GM12865 (cell line): ENCODE measurements at regions not wholly inside any gene's neighbourhood (a gene's known extent, or its start where the extent isn't known, plus 50 kb on each side); places are given as distances from the start of the nearest gene placed in this dataset.

Experiments
- DNase-seq: peaks from one replicate; pipeline ENCODE4 v3.0.0; 2010; ENCODE audit warnings: low read depth
- H3K4me3 ChIP-seq: 2 replicates; pipeline ENCODE4 v1.5.1; 2011; ENCODE audit warnings: mild to moderate bottlenecking, low read depth, low read length, control low read depth
- TF ChIP-seq, protein P1 (sequence below): IDR thresholded peaks from 2 replicates; pipeline ENCODE4 v1.5.1; 2011; ENCODE audit warnings: low read length, control low read depth, low read depth, inconsistent platforms; ENCODE audit not compliant: insufficient read depth; ENCODE audit errors: missing control alignments

DNA sequence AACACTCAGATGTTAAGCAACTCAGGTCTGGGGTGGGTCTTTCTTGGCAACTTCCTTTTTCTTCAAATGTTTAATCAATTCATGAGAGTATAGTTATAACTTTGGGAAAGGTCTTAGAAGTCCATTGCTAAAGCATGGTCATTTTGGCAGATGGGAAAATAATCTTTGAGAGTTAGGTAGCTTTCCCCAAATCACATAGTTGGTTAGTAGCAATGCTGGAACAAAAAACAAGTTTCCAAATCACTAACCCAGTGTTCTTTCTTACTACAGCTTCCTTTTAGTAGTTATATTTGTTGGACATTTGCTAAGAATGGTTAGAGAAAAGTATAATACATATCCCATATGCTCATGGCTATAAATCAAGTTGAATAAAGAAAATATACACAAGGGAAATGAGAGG is 185.2 kb upstream of the SLC14A2 start:
- TF ChIP-seq, protein P1, sequence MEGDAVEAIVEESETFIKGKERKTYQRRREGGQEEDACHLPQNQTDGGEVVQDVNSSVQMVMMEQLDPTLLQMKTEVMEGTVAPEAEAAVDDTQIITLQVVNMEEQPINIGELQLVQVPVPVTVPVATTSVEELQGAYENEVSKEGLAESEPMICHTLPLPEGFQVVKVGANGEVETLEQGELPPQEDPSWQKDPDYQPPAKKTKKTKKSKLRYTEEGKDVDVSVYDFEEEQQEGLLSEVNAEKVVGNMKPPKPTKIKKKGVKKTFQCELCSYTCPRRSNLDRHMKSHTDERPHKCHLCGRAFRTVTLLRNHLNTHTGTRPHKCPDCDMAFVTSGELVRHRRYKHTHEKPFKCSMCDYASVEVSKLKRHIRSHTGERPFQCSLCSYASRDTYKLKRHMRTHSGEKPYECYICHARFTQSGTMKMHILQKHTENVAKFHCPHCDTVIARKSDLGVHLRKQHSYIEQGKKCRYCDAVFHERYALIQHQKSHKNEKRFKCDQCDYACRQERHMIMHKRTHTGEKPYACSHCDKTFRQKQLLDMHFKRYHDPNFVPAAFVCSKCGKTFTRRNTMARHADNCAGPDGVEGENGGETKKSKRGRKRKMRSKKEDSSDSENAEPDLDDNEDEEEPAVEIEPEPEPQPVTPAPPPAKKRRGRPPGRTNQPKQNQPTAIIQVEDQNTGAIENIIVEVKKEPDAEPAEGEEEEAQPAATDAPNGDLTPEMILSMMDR: no peak
- no peak overlapping the region for H3K4me3 ChIP-seq
- no peak for DNase-seq

DNA sequence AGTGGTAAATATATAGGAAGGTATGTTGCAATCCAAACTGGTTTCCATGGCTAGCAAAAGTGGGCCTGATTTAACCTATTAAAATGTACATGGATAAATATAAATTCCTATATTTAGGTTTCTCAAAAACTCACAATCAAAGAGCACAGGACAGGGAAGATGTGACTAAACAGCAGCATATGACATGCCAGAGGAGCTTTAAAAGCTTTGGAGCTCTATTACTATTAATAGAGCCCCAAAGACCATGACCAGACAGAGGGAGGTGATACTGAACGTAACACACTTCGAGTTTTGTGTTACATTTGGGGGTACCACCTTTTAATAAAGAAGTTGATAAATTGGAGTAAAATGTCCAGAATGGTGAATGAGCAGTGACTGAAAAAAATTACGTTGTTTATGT is 179.5 kb upstream of the SLC14A2 start:
- TF ChIP-seq, protein P1: no peak
- DNase-seq: no peak
- no peak overlapping the region for H3K4me3 ChIP-seq

DNA sequence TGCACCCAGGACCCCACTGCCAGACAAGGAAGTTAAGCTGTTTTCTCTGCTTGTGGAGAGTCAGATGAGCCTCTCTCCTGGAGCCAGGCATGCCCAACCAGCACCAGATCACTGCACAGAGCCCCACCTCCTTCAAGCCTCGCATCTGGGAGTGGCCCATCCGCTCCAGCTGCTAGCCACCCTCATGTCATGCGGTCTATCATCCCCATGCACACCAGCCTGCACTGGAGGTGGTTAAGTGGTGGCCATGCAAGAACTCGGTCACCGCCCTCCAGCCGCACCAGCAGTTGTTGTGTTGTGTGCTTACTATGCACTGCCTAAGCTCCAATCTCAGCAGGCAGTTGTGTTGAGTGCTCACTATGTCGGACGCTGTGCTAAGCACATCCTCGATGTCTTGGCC is 177.9 kb upstream of the SLC14A2 start:
- no peak for DNase-seq
- TF ChIP-seq, protein P1: no peak
- no peak overlapping the region for H3K4me3 ChIP-seq

DNA sequence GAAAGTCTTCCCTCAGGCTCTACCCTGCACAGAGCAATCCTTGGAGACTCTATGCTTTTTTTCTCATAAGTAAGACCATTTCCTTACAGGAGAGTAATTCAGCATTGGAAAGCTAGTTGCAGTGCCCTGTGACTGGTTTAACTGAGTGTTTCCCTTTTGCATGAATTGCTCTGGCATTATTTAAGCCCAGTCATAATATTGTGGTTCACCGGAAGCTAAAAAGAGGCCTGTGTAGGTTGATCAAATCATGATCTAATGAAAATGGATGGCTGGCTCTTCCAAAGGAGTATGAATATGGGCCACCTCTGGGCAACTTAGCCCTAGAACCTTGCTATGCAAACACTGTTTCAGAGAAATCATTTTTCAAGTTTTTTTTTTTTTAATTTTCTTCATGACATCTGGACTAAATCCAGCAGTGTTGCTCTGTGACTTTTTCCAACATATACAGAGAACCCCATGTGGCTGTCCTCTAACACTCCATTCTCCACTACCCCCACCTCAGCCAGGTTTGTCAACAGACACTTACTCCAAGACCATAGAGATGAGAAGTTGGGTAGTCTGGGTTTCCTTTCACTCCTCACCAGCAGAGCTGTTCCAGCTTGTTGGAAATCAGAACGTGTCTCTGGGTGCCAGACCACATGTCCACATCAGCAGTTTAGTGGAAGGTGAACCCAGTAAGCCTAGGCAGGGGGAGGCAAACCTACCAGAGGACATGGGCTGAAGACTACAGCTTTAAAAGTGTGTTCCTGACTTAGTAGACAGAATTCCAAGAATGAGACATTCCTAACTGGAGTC is 175.2 kb upstream of the SLC14A2 start:
- H3K4me3 ChIP-seq: no peak overlapping the region
- DNase-seq: no peak
- TF ChIP-seq, protein P1: no peak

DNA sequence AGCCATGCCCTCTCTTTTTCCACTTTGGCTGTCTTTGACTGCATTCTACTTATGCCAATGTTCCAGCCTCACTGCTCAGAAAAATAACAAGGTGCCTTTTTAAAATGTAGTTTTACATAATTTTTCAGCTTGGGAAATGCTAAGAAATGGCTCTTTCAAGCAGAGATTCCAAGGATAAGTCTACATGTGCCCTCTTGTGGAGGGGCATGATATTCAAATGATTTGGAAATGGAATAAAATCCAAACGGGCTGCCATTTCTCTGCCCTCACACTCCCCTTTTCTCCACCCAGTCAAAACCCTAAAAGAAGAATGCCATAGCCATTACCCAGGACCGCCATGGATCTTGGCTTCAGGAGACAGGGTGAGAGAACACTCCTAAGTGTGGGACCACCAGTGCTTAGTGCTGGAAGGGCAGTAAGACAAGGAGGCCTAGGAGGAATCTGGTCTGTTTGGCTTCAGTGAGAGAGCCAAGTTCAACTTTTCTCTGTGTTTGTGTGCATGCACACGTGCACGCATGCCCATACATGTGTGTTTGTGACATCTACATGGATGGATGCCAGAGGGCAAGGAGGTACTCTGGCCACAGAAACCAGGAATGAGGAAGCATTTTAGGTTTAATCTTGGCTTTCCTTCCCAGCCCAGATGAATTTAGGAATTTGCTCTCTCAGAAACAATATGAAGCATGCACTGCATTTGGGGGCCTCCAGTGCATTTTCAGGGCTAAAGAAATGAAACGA is 174.0 kb upstream of the SLC14A2 start:
- DNase-seq: no peak
- H3K4me3 ChIP-seq: no peak overlapping the region
- TF ChIP-seq, protein P1: no peak

DNA sequence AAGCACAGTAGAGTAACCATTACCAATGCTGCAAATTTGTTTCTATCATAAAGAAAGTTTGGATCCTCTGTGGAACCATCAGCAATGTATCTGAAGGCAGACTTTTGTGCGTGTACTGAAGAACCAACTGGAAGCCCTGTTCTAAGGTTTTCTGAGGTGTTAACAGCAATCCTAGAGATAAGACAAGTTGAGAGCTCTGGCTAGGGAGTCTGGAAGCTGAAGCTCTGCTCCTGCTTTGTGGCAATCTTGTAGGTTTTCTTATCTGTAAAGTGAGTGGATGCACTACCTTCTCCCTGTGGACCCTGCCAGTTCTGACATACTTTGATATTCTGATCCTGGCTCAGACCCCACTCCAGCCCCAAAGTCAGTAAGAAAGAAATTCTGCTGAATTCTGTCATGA is 171.2 kb upstream of the SLC14A2 start:
- H3K4me3 ChIP-seq: no peak overlapping the region
- TF ChIP-seq, protein P1: no peak
- no peak for DNase-seq
